H4 (cell line): ENCODE measurements at regions not wholly inside any gene's neighbourhood (a gene's known extent, or its start where the extent isn't known, plus 50 kb on each side); places are given as distances from the start of the nearest gene placed in this dataset.
"Not testable (repeated sequence)": the region's sequence is repeated elsewhere in the genome, so short reads cannot be mapped to it uniquely, and the experiment has no call there.

ENCODE experiments used
- DNase-seq: peaks from one replicate; pipeline ENCODE4 v3.0.0-alpha.2; 2015; ENCODE audit warnings: low spot score

DNA sequence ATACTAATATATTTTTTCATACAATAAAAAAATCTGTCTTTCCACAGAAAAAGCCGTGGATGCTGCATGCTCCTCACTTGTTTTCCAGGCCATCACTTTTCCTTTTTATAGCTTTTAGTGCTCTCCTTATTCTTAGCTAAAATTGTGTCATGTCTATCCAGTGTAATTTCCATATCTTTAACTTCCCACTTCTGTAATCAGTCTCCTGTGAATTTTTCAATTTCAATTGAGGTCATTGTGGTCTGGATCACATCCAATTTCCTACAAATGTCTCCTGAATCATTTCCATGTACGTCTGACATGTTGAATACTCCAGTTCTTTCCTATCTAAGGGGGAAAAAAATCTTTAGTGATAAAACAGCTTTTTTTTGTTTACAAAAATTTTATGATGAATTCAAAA, 838.2 kb upstream of the B3GALT2 start:
- peak; percentile 40 for DNase-seq

DNA sequence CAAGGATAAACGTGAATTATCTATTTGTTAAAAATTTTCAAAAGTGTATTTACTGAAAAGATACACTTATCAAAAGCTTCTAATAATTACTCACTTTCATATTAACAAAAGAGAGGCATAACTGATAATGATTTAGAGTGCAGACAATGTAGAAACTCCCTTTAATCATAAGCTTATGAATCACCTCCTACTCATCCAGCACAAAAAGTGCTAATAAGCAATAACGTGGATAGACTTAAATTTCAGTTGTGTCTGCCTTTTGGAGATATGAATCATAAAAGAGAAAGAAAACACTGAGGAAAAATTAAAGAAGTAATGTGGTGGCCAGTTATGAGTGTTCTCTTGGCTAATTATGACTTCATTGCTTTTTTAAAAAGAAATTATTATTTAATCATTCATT, 827.6 kb upstream of the B3GALT2 start:
- no peak for DNase-seq

DNA sequence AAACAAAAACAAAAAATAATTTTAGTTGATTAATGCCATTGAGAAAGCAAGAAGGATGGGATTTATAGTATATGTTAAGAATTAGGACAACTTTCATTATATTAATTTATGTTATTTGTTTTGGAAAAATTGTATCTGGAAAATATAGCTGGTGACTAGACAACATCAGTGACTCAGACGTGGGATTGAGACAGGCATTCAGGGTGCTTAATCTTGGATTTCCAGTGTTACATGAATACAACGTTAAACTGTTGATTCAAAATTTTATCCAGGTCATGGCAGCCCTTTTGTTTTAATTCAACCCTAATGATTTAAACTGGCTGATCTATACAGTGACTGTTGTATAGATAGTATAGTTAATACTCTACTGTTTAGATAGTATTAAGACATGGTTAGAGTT, 827.1 kb upstream of the B3GALT2 start:
- DNase-seq: no peak

DNA sequence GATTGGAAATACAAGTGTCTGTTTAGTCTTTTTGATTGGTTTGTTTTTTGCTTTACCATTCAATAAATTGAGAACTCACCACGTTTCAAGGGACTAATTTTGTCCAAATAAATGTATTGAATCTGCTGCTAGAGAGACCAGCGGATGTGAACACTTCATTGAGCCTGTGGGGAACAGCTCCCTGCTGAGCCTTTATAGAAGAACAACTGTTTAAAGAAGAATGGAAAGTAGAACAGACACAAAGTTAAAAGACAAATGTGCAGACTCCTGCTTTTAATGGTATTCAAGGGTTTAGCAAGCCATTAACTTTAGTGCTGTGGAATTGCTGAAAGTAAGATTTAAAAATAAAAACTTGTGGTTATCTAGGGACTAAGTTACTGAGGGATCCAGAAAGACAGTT, 817.7 kb upstream of the B3GALT2 start:
- DNase-seq: no peak

DNA sequence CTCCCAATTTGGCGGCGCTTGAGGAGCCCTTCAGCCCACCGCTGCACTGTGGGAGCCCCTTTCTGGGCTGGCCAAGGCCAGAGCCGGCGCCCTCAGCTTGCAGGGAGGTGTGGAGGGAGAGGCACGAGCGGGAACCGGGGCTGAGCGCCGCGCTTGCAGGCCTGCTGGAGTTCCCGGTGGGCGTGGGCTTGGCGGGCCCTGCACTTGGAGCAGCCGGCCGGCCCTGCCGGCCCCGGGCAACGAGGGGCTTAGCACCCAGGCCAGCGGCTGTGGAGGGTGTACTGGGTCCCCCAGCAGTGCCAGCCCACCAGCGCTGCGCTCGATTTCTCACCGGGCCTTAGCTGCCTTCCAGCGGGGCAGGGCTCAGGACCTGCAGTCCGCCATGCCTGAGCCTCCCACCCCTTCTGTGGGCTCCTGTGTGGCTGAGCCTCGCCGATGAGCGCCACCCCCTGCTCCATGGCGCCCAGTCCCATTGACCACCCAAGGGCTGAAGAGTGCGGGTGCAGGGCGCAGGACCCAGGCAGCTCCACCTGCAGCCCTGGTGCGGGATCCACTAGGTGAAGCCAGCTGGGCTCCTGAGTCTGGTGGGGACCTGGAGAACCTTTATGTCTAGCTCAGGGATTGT, 815.4 kb upstream of the B3GALT2 start:
- not testable (repeated sequence) for DNase-seq

DNA sequence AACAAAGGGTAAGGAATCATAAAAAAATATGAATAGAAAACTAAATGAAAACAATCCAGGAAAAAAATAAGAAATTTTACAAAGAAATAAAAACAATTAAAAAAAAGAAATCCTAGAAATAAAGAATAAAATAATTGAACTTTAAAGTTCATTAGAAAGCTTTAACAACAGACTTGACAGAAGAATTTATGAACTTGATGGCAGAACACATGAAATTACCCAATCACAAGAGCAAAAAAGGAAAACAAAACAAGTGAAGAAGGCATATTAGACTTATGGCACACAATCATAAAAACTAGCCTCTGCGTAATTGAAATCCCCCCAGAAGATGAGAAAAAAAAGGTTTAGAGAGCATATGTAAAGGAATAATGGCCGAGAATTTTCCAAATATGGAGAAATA, 802.5 kb upstream of the B3GALT2 start:
- DNase-seq: no peak

DNA sequence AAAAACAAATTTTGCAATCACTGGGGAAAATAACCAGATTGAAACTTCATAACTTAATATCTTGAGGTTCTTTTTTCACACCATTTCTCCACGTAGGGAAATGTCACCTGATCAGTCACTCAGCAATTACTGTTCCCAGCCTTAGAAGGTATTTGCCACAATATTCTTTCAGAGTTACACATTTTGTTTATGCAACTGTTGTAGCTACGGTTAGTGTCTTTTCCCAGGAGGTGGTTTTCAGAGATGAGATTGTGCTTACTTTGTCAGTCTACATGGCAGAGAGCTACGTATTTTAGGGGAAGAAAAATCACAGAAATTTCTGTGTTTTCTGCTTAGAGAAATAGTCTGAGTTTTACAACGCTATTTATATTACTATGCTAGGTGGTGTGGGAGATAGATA, 792.8 kb upstream of the B3GALT2 start:
- DNase-seq: no peak

DNA sequence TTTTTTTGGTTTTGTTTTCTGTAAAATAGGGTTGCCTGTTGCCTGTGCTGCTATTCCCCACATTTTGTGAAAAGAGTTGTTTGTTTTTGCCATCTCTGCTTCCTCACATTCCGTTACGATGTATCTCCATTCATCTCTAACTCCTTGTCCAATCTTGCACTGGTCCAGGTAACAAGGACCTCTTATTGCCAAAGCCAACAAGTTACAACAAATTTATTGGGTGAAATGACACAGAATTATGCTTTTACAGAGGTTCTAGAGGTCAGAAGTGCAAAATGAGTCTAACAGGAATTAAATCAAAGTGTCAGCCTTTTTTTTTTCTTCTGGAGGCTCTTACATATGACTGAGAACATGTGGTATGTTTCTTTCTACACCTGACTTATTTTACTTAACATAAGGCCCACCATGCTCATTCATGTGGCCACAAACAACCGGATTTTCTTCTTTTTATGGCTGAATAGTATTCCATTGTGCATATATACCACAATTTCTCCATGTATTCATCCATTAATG, 787.9 kb upstream of the B3GALT2 start:
- no peak for DNase-seq

DNA sequence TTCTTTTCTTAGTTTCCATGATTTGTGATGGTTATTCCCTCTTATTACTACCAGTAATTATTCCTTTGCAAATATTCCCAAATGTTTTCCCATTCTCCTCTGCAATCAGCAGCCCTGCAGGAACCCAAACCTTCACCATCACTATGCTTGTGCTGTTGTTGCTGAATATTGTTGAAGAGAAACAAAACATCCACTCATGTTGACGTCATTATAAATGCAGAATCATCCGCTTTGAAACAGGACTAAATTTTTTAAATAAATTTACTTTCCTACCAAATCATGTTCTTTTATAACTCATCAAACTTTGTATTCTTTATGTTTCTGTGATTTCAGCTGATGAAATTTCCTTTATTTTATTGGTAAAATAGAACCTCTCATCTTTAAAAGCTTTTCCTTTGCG, 787.0 kb upstream of the B3GALT2 start:
- no peak for DNase-seq

DNA sequence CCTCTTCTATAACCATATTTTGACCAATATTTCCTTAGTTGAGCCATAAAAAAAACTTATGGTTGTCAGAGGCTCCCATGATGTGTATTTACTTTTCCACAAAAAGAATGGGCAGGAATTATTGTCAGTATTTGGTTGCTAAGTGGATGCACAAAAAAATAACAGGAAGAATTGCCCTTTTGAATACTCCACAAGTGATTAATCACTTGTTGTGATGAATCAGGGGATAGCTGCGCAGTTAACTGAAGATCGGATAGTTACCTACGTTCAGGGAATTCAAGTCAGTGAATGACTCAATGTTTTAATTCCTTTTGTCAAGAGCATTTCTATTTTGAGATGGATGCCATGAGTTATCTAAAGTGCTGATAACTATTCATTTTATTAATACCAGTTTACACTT, 785.2 kb upstream of the B3GALT2 start:
- no peak for DNase-seq

DNA sequence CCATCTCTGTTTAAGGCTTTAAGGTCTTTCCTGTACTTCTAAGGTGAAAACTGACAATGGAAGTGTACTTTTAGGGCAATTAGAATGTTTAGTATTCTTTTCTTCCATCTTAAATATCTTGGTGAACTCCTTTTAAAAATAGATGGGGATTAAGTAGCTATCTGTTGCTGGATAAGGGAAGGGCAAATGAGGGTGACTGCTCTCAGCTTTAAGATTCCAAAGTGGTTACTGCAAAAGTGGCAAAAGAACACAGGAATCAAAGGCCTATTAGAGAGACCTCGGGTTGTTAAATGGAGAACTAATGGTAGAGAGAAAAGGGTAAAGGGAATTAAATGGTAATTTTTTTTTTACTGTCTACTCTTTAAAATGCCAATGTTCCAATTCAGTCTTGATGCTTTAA, 774.1 kb upstream of the B3GALT2 start:
- DNase-seq: no peak

DNA sequence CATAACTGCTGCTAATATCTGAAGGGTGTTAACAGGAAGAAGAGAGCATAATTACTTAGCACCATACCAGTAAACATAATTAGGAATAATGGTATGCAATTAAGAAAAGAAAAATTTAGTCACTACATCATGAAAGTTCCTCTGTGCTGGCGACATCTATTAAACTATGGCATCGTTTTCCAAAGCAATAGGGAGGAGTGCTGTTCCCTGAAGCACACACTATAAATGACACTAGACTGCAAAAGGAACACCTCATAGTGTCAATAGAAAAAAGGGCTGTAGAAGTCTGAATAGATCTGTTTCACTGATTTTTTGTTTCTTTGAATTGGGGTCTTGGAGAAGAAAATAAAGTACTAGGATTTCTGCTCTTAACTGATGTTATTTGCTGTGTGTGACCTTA, 773.6 kb upstream of the B3GALT2 start:
- no peak for DNase-seq

DNA sequence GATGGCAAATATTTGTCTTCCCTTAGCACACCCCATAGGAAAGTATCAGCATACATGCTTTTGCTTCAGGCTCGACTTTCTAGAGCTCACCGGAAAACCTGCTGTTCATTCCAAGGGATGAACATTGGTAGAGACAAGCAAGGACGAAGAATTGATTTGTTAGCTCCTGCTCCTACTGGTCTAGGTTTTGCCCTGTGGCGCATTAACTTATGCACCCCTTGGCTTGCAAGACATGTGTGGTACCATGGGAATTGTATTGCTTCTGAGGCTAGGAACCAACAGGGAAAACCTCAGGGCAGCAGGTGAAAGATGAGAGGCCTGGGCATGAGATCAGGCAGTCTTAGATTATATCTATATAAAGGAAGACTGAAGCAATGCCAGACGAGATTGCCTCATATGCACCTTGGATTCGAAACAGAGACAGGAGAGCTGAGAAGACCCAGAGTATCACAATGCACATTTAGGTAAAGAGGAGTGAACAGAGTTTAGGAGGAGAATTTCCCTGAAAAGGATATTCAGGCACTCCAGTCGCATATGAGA, 771.2 kb upstream of the B3GALT2 start:
- DNase-seq: no peak

DNA sequence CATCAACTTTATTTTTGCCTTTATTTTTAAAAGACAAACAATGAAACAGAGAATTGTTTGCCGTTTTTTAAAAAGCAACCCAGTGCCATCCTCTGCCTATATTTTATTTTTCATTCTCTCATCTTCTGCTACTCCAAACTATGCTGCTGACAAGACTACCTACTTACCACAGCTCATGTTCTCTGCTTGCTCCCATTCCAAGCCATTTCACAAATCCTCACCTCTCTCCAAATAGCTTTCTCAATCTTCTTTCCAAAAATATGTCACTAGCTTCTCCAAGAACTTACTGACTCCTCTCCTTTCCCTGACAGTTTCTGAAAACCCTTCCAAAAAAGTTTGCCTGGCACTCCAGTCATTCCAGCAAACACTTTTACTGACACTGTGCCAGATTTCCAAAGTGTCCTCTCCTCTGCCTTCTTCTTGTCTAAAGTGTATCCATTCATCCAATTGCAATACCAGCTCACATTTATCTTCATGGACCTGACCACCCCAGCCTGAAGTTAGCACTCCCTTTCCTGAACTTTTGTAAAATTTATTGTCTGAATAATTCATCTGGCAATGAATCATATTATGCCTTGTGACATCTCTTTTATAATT, 766.5 kb upstream of the B3GALT2 start:
- DNase-seq: no peak

DNA sequence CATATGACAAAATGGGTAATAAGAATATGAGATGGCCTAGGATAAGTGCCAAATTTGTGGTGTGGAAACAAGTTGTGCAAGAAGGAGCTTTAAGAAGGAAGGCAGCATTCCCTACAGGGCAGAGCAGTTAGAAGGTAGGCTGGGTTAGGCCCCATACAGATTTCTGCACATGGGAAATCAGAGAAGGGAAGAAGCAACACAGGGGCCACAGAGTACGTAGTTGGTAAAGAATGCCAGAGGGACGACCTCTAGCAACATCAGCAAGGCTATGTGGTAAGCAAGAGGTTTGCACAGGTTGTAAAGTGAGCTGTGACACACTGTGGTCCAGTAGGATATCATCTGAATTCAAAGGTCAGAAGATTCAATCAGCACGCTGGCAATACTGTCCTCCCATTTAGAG, 765.6 kb upstream of the B3GALT2 start:
- no peak for DNase-seq

DNA sequence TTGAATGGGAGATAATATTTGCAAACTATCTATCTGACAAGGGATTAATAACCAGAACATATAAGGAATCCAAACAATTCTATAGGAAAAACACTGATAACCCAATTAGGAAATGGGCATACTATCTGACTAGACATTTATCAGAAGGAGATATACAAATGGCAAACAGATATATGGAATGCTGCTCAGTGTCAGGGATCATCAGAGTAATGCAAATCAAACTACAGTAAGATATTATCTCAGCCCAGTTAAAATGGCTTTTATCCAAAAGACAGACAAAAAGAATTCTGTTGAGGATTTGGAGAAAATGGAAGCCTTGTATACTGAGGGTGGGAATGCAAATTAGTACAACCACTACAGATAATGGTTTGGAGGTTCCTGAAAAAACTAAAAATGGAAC, 758.0 kb upstream of the B3GALT2 start:
- DNase-seq: no peak

DNA sequence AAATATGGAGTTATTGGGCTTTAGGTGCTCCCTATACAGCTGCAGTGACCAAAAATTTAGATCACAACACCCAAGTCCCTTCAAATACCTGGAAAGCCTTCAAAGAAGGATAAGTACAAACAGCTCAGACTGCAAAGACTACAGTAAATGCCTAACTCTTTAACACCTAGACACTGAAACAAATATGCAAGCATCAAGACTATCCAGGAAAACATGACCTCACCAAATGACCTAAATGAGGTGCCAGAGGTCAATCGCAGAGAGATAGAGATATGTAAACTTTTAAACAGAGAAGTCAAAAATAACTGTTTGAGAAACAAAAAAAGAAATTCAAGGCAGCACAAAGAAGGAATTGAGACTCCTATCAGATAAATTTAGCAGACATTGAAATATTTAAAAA, 753.8 kb upstream of the B3GALT2 start:
- DNase-seq: no peak

DNA sequence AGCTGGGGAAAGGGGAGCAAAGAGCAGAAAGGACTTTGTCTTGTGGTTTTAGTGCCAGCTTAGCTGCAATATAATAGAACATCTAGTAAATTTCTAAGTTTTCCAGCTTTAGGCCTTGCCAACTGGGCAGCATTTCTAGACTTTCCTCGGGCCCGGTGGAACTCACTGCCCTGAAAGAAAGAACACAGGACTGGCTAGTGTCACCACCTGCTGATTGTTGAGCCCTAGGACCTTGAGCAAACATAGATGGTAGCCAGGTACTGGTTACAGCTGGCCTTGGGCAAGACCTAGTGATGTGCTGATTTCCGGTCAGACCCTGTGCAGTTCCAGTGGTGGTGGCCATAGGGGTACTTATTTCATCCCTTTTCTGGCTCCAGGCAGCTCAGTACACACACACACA, 753.2 kb upstream of the B3GALT2 start:
- DNase-seq: no peak

DNA sequence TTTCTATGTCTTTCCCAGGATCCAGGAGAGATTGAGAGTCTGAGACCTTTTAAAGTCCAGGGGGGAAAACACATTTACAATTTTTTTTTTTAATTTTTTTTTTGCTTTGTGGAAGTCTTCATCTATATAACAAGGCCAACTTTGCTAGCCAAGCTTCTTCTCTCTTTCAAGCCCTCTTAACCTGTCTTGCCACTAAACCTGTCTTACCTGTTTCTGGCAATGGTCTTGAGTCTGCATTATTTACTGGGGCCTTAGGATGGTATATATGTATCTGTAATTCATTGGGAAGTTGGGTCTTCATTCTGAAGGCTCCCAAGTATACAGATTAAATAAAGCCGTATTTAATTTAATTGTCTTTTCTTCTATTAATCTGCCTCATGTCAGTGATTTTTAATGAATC, 750.9 kb upstream of the B3GALT2 start:
- DNase-seq: no peak

DNA sequence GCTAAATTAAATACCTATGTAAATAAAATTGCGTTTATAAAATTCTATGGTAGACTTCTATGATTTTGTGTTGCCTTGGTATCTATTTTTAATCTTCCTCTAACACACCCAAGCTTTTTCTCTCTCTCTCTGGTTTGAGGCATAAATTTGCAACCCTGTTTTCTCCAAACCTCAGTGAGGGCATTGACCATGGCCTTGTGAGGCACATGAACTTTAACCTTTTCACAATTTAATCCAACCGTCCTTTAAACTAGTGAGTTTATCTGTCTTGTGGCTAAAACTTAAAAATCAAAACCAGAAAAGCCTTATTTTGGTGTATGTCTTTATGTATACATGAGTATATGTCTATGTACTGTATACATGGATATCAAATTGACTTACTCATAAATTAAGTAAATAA, 746.6 kb upstream of the B3GALT2 start:
- no peak for DNase-seq

DNA sequence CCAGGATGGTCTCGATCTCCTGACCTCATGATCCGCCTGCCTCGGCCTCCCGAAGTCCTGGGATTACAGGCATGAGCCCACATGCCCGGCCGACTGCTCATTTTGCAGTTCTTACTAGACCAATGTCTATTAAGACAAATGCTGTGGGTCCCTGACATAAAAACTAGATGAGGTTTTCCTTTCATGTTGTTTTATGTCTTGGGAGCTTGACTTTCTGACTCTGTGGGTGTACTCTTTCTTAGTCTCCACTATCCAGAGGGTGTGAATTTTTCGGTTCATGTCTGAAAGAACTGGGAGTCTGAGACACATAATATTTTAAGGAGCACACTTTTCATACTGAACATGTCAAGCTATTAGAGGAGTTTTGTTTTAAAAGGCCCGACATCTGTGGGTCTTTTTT, 744.9 kb upstream of the B3GALT2 start:
- no peak for DNase-seq

DNA sequence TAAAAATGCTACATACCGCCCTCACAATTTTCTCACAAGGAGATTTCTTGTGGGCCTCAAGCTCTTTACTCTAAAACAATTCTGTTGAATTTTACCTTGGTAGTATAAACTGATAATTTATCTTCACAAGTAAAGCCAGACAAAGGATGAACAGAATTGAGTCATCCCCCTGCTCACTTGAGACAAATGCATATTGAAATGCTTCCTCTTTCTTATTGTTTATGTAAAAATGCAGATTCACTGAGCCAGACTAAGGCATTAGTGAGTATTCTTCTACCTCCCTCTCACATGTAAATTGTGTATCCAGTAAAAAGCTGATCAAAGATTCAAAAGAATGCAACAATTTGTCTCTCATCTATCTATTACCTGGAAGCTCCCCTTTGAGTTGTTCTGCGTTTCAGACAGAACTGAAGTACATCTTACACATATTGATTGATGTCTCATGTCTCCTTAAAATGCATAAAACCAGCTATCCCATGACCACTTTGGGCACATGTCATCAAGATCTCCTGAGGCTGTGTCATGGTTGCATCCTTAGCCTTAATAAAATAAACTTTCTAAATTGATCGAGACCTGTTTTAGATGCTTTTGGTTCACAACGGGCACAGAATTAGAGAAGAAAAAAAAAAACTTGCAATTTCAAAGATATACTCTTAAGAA, 743.1 kb upstream of the B3GALT2 start:
- DNase-seq: no peak

DNA sequence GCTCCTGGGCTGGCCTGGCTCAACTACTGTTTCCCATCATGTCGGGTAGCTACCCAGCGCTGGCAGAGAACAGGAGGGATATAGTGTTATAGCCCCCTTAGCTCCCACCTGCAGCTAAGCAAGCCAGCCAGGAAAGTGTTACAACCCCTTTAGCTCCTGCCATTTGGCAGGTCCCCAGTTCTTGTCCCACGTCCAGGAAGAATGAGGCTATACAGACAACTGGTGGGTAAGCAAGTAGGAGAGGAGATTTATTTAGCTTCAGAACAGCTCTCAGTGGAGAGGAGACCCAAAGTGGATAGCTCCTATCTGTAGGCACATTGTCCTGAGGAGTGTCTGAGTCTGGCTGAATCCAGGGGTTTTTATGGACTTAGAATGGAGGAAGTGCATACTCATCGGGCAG, 741.1 kb upstream of the B3GALT2 start:
- DNase-seq: no peak
